Panc1 (cell line): ENCODE measurements at regions not wholly inside any gene's neighbourhood (a gene's known extent, or its start where the extent isn't known, plus 50 kb on each side); places are given as distances from the start of the nearest gene placed in this dataset.

Experiments
- CTCF ChIP-seq: fragments of 450-650 bp; IDR thresholded peaks from 2 replicates; pipeline ENCODE4 v1.5.1; 2017; ENCODE audit warnings: mild to moderate bottlenecking
- POLR2AphosphoS5 ChIP-seq: IDR thresholded peaks from 2 replicates; pipeline ENCODE4 v1.6.1; 2012; ENCODE audit warnings: mild to moderate bottlenecking, low read depth, low read length, moderate library complexity
- SIN3A ChIP-seq: IDR thresholded peaks from 2 replicates; pipeline ENCODE4 v1.6.1; 2012; ENCODE audit warnings: low read depth, mild to moderate bottlenecking, low read length, moderate library complexity, borderline replicate concordance; ENCODE audit not compliant: insufficient read depth
- TCF7L2 ChIP-seq: IDR thresholded peaks from 2 replicates; pipeline ENCODE4 v1.6.1; 2011; ENCODE audit warnings: mild to moderate bottlenecking, low read depth, low read length, inconsistent platforms
- TF ChIP-seq, protein P1 (sequence below), 2 experiments: IDR thresholded peaks; 2 replicates each; pipeline ENCODE4 v1.6.1; 2011 to 2012; ENCODE audit warnings: low read depth in 2 of 2, control low read depth in 1 of 2, low read length in 1 of 2, mild to moderate bottlenecking in 1 of 2, moderate library complexity in 1 of 2; ENCODE audit not compliant: insufficient read depth in 1 of 2

GRCh38 chr1:221880182-221880581 is 138.3 kb upstream of the DUSP10 start:
- TF ChIP-seq, protein P1, sequence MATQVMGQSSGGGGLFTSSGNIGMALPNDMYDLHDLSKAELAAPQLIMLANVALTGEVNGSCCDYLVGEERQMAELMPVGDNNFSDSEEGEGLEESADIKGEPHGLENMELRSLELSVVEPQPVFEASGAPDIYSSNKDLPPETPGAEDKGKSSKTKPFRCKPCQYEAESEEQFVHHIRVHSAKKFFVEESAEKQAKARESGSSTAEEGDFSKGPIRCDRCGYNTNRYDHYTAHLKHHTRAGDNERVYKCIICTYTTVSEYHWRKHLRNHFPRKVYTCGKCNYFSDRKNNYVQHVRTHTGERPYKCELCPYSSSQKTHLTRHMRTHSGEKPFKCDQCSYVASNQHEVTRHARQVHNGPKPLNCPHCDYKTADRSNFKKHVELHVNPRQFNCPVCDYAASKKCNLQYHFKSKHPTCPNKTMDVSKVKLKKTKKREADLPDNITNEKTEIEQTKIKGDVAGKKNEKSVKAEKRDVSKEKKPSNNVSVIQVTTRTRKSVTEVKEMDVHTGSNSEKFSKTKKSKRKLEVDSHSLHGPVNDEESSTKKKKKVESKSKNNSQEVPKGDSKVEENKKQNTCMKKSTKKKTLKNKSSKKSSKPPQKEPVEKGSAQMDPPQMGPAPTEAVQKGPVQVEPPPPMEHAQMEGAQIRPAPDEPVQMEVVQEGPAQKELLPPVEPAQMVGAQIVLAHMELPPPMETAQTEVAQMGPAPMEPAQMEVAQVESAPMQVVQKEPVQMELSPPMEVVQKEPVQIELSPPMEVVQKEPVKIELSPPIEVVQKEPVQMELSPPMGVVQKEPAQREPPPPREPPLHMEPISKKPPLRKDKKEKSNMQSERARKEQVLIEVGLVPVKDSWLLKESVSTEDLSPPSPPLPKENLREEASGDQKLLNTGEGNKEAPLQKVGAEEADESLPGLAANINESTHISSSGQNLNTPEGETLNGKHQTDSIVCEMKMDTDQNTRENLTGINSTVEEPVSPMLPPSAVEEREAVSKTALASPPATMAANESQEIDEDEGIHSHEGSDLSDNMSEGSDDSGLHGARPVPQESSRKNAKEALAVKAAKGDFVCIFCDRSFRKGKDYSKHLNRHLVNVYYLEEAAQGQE (IDR thresholded peaks at IDR 0.05; ENCODE audit: insufficient read depth in 1 of 2, low read depth in 2 of 2, low read length in 1 of 2), result no peak
- TF ChIP-seq CTCF (no peak), POLR2AphosphoS5 (no peak), TCF7L2 (no peak), SIN3A (no peak)
